Right cardiac atrium (tissue), 5 donors: ENCODE measurements at regions not wholly inside any gene's neighbourhood (a gene's known extent, or its start where the extent isn't known, plus 50 kb on each side); places are given as distances from the start of the nearest gene placed in this dataset.
"Not testable (repeated sequence)": the region's sequence is repeated elsewhere in the genome, so short reads cannot be mapped to it uniquely, and the experiment has no call there.

Experiments used
- ATAC-seq, 2 donors: fragments of 200-7000 bp; cut with Tn5 transposase; one replicate each; pipeline versions ENCODE4 v1.8.0 to v1.9.1; 2020; ENCODE audit warnings: moderate library complexity in 2 of 2, mild to moderate bottlenecking in 1 of 2
- DNase-seq, 3 donors: peaks; one replicate each; pipeline ENCODE4 v3.0.0-alpha.2; 2020
- H3K27ac ChIP-seq: one replicate; pipeline ENCODE4 v1.5.1; 2013; ENCODE audit warnings: mild to moderate bottlenecking, low read length, control low read depth, moderate library complexity
- H3K27me3 ChIP-seq: one replicate; pipeline ENCODE4 v1.6.1; 2013; ENCODE audit not compliant: control insufficient read depth, insufficient read depth
- H3K4me1 ChIP-seq: one replicate; pipeline ENCODE4 v1.6.1; 2013; ENCODE audit warnings: low read length; ENCODE audit not compliant: control insufficient read depth, insufficient read depth
- H3K4me3 ChIP-seq: one replicate; pipeline ENCODE4 v1.5.1; 2013; ENCODE audit warnings: low read length, control low read depth
- H3K9me3 ChIP-seq: one replicate; pipeline ENCODE4 v1.6.1; 2013; ENCODE audit warnings: low read length; ENCODE audit not compliant: control insufficient read depth
- WGBS: extraction: QIAGEN DNeasy Blood & Tissue Kit; methylation state at CpG from one replicate; pipeline ENCODE4 v1.1.7; 2013; 5-methylcytosine and 5-hydroxymethylcytosine counted together
- intact Hi-C, 4 donors: fragments of 100-400 bp; cut with DNase I; formaldehyde crosslinking; loops; one replicate each; pipeline versions ENCODE4 v1.11.0 to v1.14.0; 2022 to 2023
- donor health status: healthy with polysubstance abuse.
- donor health status: DM: no; HTN: yes; CAD: no.
- donor health status: DM: no; HTN: no; CAD: no.
- donor health status: DM: no; HTN: yes; CAD: no; lungs with severe emphysema.
- donor health status: DM: yes; HTN: yes; CAD: no.

GRCh38 chr1:120952871-120953265, 63.3 kb downstream of the PPIAL4A start:
- DNase-seq, H3K4me1 ChIP-seq, H3K27ac ChIP-seq, H3K9me3 ChIP-seq, intact Hi-C loops, H3K4me3 ChIP-seq, H3K27me3 ChIP-seq, ATAC-seq: not testable (repeated sequence)
- WGBS, result 36% methylated on average over 18 of the region's 19 CpGs

- ATAC-seq (no peak), DNase-seq (no peak)
- H3K9me3 ChIP-seq, result no peaks in the 10 kb centered on the region
- no peaks in the 10 kb centered on the region for H3K27me3 ChIP-seq
- intact Hi-C loops, result no loop called here
- H3K27ac ChIP-seq, result no peak overlapping the region
- WGBS, result 37% methylated on average over 21 of the region's 21 CpGs
- no peaks in the 10 kb centered on the region for H3K4me1 ChIP-seq
- H3K4me3 ChIP-seq, result no peak overlapping the region
Observed at GRCh38 chr1:120954736-120955135, 65.2 kb downstream of the PPIAL4A start.

GRCh38 chr1:120955961-120956360, 66.4 kb downstream of the PPIAL4A start:
- intact Hi-C loops, H3K4me3 ChIP-seq, H3K9me3 ChIP-seq, ATAC-seq, DNase-seq, H3K27me3 ChIP-seq, H3K4me1 ChIP-seq, H3K27ac ChIP-seq: not testable (repeated sequence)
- 29% methylated on average over 2 of the region's 2 CpGs for WGBS

GRCh38 chr1:120966018-120966417, 76.4 kb downstream of the PPIAL4A start:
- H3K9me3 ChIP-seq, H3K27ac ChIP-seq, DNase-seq, H3K4me1 ChIP-seq, H3K4me3 ChIP-seq, ATAC-seq, intact Hi-C loops, H3K27me3 ChIP-seq: not testable (repeated sequence)
- WGBS, result 0% methylated on average over 1 of the region's 5 CpGs

GRCh38 chr1:120972863-120973262, 83.3 kb downstream of the PPIAL4A start:
- ATAC-seq (peak; percentile 84 to 93), DNase-seq (peak; percentile 38 to 51 (median 50))
- H3K4me3 ChIP-seq, intact Hi-C loops, H3K27ac ChIP-seq, H3K27me3 ChIP-seq, H3K4me1 ChIP-seq, H3K9me3 ChIP-seq: not testable (repeated sequence)
- WGBS, result 6% methylated on average over 1 of the region's 2 CpGs

DNA sequence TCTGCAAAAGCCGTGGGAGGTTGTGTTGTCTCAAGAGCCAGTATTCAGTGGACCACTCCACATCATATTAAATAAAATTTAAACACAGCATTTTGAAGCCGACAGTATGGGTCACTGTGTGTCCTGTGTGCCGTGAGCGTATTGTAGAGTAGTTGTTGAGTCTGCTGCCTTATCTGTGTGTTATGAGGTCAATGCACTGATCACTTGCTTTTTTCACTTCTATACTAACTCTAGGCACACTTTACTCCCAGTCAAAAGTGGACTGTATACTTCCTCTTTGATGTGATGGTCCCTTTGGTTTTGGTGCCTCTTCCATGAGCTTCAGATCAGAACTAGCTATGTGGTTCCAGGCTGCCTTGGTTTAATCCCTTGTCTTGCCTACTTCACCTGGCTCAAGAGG, 84.3 kb downstream of the PPIAL4A start:
- H3K4me3 ChIP-seq, H3K27me3 ChIP-seq, H3K4me1 ChIP-seq, ATAC-seq, intact Hi-C loops, H3K27ac ChIP-seq, H3K9me3 ChIP-seq, DNase-seq: not testable (repeated sequence)
- 85% methylated on average over 4 of the region's 4 CpGs for WGBS

DNA sequence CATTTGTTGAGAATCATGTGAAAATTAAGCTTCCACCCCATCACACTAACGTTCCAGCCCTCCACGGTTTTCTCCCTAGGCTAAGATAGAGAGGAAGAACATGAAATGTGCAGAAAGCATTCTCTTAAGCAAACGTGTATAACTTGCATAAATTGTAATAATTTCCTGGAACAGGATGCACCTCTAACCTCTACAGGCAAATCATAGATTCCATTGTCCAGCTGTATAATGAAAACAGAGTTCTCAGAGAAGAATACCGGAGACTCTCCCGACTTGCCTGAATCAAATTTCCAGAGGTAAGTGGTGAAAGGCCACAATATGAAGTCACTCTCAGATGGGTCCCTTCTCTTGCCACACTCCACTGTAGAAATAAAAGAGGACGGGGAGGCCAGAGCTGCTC, 87.7 kb downstream of the PPIAL4A start:
- H3K27me3 ChIP-seq, DNase-seq, ATAC-seq, intact Hi-C loops, H3K9me3 ChIP-seq, H3K4me3 ChIP-seq, H3K4me1 ChIP-seq, H3K27ac ChIP-seq: not testable (repeated sequence)
- 44% methylated on average over 2 of the region's 6 CpGs for WGBS

- H3K9me3 ChIP-seq, intact Hi-C loops, ATAC-seq, H3K4me3 ChIP-seq, H3K27me3 ChIP-seq, H3K4me1 ChIP-seq, DNase-seq, H3K27ac ChIP-seq: not testable (repeated sequence)
- WGBS, result 63% methylated on average over 3 of the region's 3 CpGs
Observed at GRCh38 chr1:120981489-120982094, 92.0 kb downstream of the PPIAL4A start.

- no CpG with 5 or more reads among the region's 2 CpGs for WGBS
Observed at GRCh38 chr1:120994614-120995013, 105.0 kb downstream of the PPIAL4A start.

GRCh38 chr1:120995025-120995424, 105.5 kb downstream of the PPIAL4A start:
- H3K4me3 ChIP-seq, H3K27ac ChIP-seq, DNase-seq, H3K9me3 ChIP-seq, H3K4me1 ChIP-seq, intact Hi-C loops, H3K27me3 ChIP-seq: not testable (repeated sequence)
- no CpG with 5 or more reads among the region's 1 CpG for WGBS
- peak; percentile 51 to 54 for ATAC-seq

More at GRCh38 chr1:120994614-120995013, 105.0 kb downstream of the PPIAL4A start:
- intact Hi-C loops, H3K27ac ChIP-seq, H3K9me3 ChIP-seq, H3K4me3 ChIP-seq, DNase-seq, H3K27me3 ChIP-seq, H3K4me1 ChIP-seq, ATAC-seq: not testable (repeated sequence)

DNA sequence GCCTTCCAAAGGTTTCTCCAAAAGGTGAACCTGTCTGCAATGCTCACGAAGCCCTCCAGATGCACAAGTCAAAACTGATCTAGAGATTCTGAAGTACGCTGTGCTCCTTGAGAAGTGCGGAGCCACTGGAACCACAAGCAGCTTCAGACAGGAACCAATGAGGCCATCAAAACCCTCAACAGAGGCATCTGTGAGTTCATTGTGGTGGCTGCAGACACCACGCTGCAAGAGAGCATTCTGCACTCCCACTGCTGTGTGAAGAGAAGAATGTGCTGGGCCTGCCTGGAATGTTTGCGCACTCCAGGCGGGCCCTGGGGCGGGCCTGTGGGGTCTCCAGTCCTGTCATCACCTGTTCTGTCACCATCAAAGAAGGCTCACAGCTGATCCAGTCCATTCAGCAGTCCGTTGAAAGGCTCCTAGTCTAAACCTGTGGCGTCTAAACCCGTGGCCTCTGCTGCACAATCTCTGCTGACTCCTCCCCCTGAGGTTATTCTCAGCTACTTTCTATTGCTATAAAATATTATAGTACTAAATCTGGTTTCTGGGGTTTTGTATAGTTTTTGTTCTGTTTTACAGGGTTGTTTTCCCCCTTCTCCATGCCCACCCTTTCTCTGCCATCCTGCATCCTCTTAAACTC, 111.6 kb downstream of the PPIAL4A start:
- ATAC-seq, intact Hi-C loops, H3K27me3 ChIP-seq, H3K9me3 ChIP-seq, H3K27ac ChIP-seq, DNase-seq, H3K4me1 ChIP-seq, H3K4me3 ChIP-seq: not testable (repeated sequence)
- WGBS, result 59% methylated on average over 3 of the region's 10 CpGs
